ENCODE measurements at regions not wholly inside any gene's neighbourhood (a gene's known extent, or its start where the extent isn't known, plus 50 kb on each side); places are given as distances from the start of the nearest gene placed in this dataset.

GRCh38 chr11:27216270-27217149 lies 146.5 kb downstream of the CCDC34 start:
- no peak for DNase-seq (ENCODE audit: low read depth in 4 of 4, low spot score in 1 of 4)

- DNase-seq (ENCODE audit: low read depth in 4 of 4, low spot score in 1 of 4) = no peak
Measured at GRCh38 chr11:27215471-27216269, 147.3 kb downstream of the CCDC34 start.

- no peak for DNase-seq (ENCODE audit: low read depth in 4 of 4, low spot score in 1 of 4)
Measured at GRCh38 chr11:27214713-27215112, 148.3 kb downstream of the CCDC34 start.

- DNase-seq (ENCODE audit: low read depth in 4 of 4, low spot score in 1 of 4) = no peak
Measured at GRCh38 chr11:27213232-27213660, 149.8 kb downstream of the CCDC34 start.

GRCh38 chr11:27212248-27212780 lies 150.7 kb downstream of the CCDC34 start:
- DNase-seq (ENCODE audit: low read depth in 4 of 4, low spot score in 1 of 4) = no peak

- DNase-seq (ENCODE audit: low read depth in 4 of 4, low spot score in 1 of 4) = no peak
Measured at GRCh38 chr11:27211370-27212127, 151.5 kb downstream of the CCDC34 start.

- DNase-seq (ENCODE audit: low read depth in 4 of 4, low spot score in 1 of 4) = no peak
Measured at GRCh38 chr11:27210531-27210930, 152.5 kb downstream of the CCDC34 start.

GRCh38 chr11:27209562-27210005 lies 153.4 kb downstream of the CCDC34 start:
- DNase-seq (ENCODE audit: low read depth in 4 of 4, low spot score in 1 of 4) = no peak

GRCh38 chr11:27208846-27209245 lies 154.2 kb downstream of the CCDC34 start:
- DNase-seq (ENCODE audit: low read depth in 4 of 4, low spot score in 1 of 4) = no peak

- no peak for DNase-seq (ENCODE audit: low read depth in 4 of 4, low spot score in 1 of 4)
Measured at GRCh38 chr11:27207025-27207650, 155.9 kb downstream of the CCDC34 start.

GRCh38 chr11:27205779-27206570 lies 157.0 kb downstream of the CCDC34 start:
- DNase-seq (ENCODE audit: low read depth in 4 of 4, low spot score in 1 of 4) = no peak

- DNase-seq (ENCODE audit: low read depth in 4 of 4, low spot score in 1 of 4) = no peak
Measured at GRCh38 chr11:27205250-27205649, 157.8 kb downstream of the CCDC34 start.

GRCh38 chr11:27204529-27204928 lies 158.5 kb downstream of the CCDC34 start:
- DNase-seq (ENCODE audit: low read depth in 4 of 4, low spot score in 1 of 4) = peak in 1 of 4 experiments; percentile 1

GRCh38 chr11:27203077-27203647 lies 159.9 kb downstream of the CCDC34 start:
- no peak for DNase-seq (ENCODE audit: low read depth in 4 of 4, low spot score in 1 of 4)

GRCh38 chr11:27201454-27202302 lies 161.1 kb downstream of the BBOX1 start:
- DNase-seq (ENCODE audit: low read depth in 4 of 4, low spot score in 1 of 4) = no peak

GRCh38 chr11:27200779-27201453 lies 160.3 kb downstream of the BBOX1 start:
- DNase-seq (ENCODE audit: low read depth in 4 of 4, low spot score in 1 of 4) = no peak

GRCh38 chr11:27196203-27196897 lies 155.7 kb downstream of the BBOX1 start:
- no peak for DNase-seq (ENCODE audit: low read depth in 4 of 4, low spot score in 1 of 4)

All from stimulated activated CD4-positive, alpha-beta T cell treated with anti-CD3 and anti-CD28 coated beads, Interleukin-1b, Interleukin-23, amount 100 ng/mL, for 24 hours (primary cell).